SIG-M5 treated with dmso at 0.1 percent for 504 hours (cell line): ENCODE measurements at regions not wholly inside any gene's neighbourhood (a gene's known extent, or its start where the extent isn't known, plus 50 kb on each side); places are given as distances from the start of the nearest gene placed in this dataset.

Source experiments
- DNase-seq: peaks from one replicate; lab custom pipeline; 2025; ENCODE audit not compliant: unreplicated experiment; lab: John Stamatoyannopoulos, UW

- DNase-seq = no peak
These were observed 1404.0 kb downstream of the AACS start for GRCh38 chr12:126469211-126469610.

DNA sequence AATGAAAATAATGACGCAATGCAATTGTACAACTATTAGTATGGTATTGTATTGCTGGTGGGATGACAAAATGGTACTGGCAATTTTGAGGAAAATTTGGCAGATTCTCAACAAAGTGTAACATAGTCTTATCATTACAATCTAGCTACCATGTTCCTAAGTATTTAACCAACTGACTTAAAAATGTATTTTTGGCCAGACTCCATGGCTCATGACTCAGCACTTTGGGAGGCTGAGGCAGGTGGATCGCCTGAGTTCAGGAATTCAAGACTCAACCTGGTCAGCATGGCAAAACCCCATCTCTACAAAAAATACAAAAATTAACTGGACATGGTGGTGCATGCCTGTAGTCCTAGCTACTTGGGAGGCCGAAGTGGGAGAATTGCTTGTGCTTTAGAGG lies 1409.5 kb downstream of the AACS start:
- DNase-seq = no peak

DNA sequence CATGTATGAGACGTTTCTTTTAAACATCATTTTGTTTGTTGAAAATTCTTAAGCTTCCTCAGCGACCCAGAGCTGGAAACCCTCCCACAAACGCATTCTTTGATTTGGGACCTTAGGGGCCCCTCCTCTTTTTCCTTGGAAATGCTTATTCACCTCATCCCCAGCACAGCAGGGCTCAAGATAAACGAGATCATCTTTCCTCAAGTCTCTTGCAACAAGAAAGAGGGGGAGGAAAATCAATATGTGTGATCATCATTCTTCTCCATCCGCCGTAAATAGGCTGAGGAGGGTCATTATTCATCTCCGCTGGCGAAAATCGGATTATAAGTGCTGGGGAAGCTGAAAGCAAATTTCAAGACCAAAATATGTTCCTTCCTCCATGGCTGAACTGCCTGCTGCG lies 1415.2 kb downstream of the AACS start:
- no peak for DNase-seq

- no peak for DNase-seq
These were observed 1416.5 kb downstream of the AACS start for GRCh38 chr12:126481688-126482087.

GRCh38 chr12:126482238-126482889 lies 1417.1 kb downstream of the AACS start:
- no peak for DNase-seq

GRCh38 chr12:126483145-126484068 lies 1418.2 kb downstream of the AACS start:
- DNase-seq = no peak

DNA sequence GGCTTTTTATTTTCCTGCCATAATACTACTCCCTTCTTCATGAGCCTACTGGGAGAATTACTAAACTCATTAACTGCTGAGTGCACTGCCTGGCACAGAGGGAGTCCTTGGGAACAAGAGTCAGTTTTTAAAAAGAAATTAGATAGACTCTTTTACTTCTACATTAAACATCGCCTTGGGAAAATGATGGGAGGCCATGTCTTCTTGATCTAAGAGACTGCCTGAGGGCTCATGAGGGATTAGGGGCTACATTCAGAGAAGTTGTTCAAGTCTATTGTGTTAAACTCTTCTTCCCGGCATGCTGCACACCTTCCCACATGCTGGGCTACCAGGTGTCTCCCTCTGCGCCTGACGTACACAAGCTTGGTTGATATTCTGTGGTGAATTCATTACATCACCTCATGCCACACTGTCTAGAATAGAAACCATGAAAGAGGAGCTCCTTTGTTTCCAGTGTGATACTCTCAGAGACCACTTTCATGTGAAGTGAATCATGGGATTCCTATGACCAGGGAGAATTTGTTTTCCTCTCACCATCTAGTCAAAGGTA lies 1422.3 kb downstream of the AACS start:
- no peak for DNase-seq

- no peak for DNase-seq
These were observed 1423.6 kb downstream of the AACS start for GRCh38 chr12:126488806-126489205.

GRCh38 chr12:126492181-126492580 lies 1426.9 kb downstream of the AACS start:
- no peak for DNase-seq

DNA sequence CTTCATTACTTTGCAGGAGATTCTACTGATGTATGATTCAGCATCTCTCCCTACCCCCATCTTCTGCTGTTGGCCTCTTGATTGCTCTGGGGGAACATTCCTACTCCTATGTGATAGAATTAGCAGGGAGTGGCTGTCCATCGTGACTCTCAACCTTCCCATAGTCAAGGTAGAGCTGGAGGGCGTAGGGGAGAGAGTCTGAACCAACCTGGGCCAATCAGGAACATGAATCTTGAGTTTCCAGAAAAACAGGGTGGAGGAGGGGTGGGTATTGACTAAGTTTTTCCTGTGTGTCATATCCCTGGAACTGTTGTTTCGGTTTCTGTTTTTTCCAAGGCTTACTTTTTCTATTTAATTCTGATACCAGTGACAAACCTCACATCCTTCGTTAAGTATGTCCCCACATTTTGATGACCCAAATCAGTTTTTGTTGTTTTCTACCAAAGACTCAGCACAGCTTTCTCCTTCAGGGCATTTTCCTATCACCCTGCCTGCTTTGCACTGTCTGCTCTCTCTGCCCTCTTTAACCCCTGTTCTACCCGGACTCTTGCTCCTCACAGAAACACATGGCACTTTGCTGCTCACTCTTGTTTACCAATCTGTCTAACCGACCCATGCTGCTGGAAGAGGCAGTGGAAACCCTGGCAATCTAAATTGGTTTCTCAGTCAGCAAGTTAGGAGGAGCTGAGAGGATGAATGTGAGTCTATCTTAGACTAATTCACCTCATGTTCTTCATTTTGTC lies 1428.3 kb downstream of the AACS start:
- DNase-seq = no peak

DNA sequence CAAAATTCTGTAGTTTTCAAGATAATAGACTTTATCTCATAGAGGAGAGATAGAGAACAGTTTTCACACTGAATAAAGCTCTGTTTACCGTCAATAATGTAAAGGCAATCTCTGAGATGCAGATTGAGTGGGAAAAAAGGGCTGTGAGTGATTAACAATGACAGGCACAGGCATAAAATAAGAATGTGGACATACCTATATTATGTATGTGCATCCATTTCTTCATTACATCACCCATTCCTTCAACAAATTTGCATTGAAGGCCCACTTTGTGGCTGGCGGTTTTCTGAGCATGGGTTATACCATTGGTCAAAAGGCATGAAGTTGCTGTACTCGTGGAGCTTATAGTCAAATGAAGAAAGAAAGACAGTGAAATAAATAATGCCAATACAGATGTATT lies 1431.0 kb downstream of the AACS start:
- no peak for DNase-seq

- DNase-seq = no peak
These were observed 1441.4 kb downstream of the AACS start for GRCh38 chr12:126506426-126507182.

GRCh38 chr12:126507231-126507630 lies 1442.0 kb downstream of the AACS start:
- no peak for DNase-seq

DNA sequence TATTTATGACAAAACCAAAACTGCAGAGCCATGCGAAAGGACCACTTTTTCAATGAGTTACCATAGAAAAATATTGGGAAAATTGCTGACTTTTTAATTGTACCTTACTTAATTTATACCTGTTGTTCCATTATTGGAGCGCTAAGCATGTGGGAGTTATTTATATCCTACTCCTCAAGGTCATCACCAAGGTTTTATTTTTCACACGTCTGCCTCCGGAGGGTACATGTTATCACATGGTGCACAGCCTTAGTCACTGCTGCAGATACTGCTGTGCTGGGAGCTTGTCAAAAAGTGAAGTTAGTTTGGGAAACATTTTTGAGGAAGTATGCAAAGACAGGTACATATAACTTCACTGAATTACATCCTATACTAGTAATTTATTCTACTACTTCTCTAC lies 1444.3 kb downstream of the AACS start:
- no peak for DNase-seq

GRCh38 chr12:126510630-126511029 lies 1445.4 kb downstream of the AACS start:
- DNase-seq = no peak

DNA sequence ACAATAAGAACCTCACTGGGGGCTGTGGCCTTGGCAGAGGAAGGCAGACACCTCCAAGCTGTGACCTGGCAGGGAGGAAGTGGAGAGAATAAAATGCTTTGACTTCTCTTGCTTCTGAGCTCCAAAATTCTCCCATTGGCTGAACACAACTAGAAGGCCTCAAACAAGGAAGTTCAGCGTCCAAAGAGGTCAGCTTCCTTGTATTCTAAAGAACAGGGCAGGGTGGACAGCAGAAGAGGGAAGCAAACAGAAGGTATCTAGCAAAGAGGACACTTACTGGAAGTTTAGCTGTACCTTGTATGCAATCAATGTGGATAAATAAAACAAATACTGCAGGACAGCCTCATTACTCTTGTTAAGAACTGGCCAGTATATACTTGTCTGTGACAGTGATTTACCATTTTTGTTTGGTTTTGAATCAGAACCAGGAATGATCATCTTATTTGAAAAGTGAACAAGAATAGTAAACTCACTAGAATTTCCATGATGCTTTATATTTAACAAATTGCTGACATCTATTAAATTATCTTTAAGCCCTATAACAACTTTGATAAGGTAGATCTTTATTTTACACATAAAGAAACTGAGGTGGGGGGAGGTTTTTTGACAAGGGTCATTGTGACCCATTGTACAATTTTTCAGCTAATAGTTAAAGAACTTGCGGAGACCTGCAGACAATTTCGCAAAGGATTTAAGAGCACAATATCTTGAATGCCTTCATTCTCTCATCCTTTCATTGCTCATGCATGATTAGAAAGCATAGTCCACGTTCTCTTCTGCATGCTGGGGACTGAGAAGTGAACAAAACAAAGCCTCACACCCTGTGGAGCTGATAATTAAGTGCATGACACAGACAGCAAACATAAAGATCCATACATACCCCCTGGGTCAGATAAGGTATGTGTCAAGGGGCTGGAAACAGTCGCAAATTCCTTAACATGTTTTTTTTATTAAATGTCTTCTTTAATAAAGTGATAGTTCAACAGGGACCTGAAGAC lies 1448.0 kb downstream of the AACS start:
- DNase-seq = no peak

- DNase-seq = no peak
These were observed 1453.5 kb downstream of the AACS start for GRCh38 chr12:126518596-126519200.

GRCh38 chr12:126519833-126520232 lies 1454.6 kb downstream of the AACS start:
- no peak for DNase-seq

GRCh38 chr12:126523891-126524290 lies 1458.7 kb downstream of the AACS start:
- DNase-seq = no peak
